ENCODE measurements at regions not wholly inside any gene's neighbourhood (a gene's known extent, or its start where the extent isn't known, plus 50 kb on each side); places are given as distances from the start of the nearest gene placed in this dataset.

DNA sequence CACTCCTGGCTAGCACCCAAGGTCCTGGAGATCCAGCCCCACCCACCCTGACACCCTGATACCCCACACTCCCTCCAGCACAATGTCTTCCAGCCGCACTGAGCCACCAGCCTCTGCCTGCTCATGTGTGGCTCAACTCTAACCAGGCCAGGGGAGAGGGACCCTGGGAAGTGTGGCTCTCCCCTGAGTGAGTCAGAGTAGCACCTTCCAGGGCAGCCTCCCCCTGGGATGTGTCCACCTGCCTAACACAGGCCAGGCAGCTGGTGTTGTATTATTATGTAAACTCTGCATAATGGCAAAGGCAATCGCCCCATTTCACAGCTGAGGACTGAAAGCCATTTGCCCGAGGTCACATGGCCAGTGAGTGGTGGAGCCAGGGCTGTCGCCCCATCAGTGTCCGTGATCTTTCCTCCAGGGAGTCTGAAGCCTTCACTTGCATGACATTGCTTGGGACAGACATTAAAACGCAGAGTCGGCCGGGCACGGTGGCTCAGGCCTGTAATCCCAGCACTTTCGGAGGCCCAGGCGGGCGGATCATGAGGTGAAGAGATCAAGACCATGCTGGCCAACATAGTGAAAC is 84.2 kb upstream of the FOXF1 start:
- TF ChIP-seq POLR2A (IDR thresholded peaks at IDR 0.05; ENCODE audit: low read depth, low read length) (no peak), POLR2AphosphoS5 (IDR thresholded peaks at IDR 0.05; ENCODE audit: low read depth, low read length) (no peak), TAF1 (IDR thresholded peaks at IDR 0.05; ENCODE audit: borderline replicate concordance, low read depth, low read length) (no peak)
